CD4-positive, alpha-beta T cell (primary cell): ENCODE measurements at regions not wholly inside any gene's neighbourhood (a gene's known extent, or its start where the extent isn't known, plus 50 kb on each side); places are given as distances from the start of the nearest gene placed in this dataset.

Source experiments
- ATAC-seq: fragments of 200-7000 bp; cut with Tn5 transposase; one replicate; pipeline ENCODE4 v1.10.0; 2022; ENCODE audit warnings: mild to moderate bottlenecking; ENCODE audit not compliant: poor library complexity
- CTCF ChIA-PET: fragments of 350-600 bp; sonication (Branson Sonifier 250); formaldehyde crosslinking; loops from one replicate; lab custom pipeline; 2021; ENCODE audit warnings: antibody characterized with exemption, inconsistent platforms; lab: Charles Lee
- POLR2A ChIA-PET: fragments of 350-600 bp; sonication (Branson Sonifier 250); formaldehyde crosslinking; loops from one replicate; lab custom pipeline; 2021; ENCODE audit warnings: antibody characterized with exemption, inconsistent platforms; lab: Charles Lee
- DNase-seq, 14 experiments: peaks; one replicate each; pipeline ENCODE4 v3.0.0-alpha.2; 2013 to 2020; ENCODE audit warnings: mixed read lengths in 2 of 14
- H3K27ac ChIP-seq, 2 donors: one replicate each; pipeline versions ENCODE4 v1.5.1 to v1.7.0; 2013; ENCODE audit warnings: low read length in 2 of 2, low read depth in 1 of 2, mild to moderate bottlenecking in 1 of 2
- H3K27me3 ChIP-seq, 2 experiments: 1 replicate in 1 of 2; 2 replicates in 1 of 2; pipeline versions ENCODE4 v1.6.1 to v1.7.0; 2013; ENCODE audit warnings: low read length in 2 of 2, control low read depth in 1 of 2, mild to moderate bottlenecking in 1 of 2, moderate library complexity in 1 of 2; ENCODE audit not compliant: insufficient read depth in 2 of 2, control insufficient read depth in 1 of 2
- H3K36me3 ChIP-seq: one replicate; pipeline ENCODE4 v1.6.1; 2013; ENCODE audit warnings: low read length, control low read depth; ENCODE audit not compliant: insufficient read depth
- H3K4me1 ChIP-seq: one replicate; pipeline ENCODE4 v1.6.1; 2013; ENCODE audit warnings: low read length, control low read depth; ENCODE audit not compliant: insufficient read depth
- H3K4me3 ChIP-seq: one replicate; pipeline ENCODE4 v1.5.1; 2013; ENCODE audit warnings: mild to moderate bottlenecking, low read length, moderate library complexity
- H3K9me3 ChIP-seq, 2 experiments: 1 replicate in 1 of 2; 2 replicates in 1 of 2; pipeline versions ENCODE4 v1.6.1 to v1.7.0; 2013; ENCODE audit warnings: low read length in 2 of 2, mild to moderate bottlenecking in 2 of 2, control low read depth in 1 of 2, moderate library complexity in 1 of 2; ENCODE audit not compliant: control insufficient read depth in 1 of 2, insufficient read depth in 1 of 2
- H3K27ac Mint-ChIP-seq: one replicate; pipeline ENCODE4 v1.8.0; 2020; ENCODE audit warnings: mixed read lengths
- H3K27me3 Mint-ChIP-seq: one replicate; pipeline ENCODE4 v1.8.0; 2021; ENCODE audit warnings: mixed read lengths
- H3K36me3 Mint-ChIP-seq: one replicate; pipeline ENCODE4 v1.8.0; 2021; ENCODE audit warnings: low read depth, mixed read lengths
- H3K4me1 Mint-ChIP-seq: one replicate; pipeline ENCODE4 v1.8.0; 2021; ENCODE audit warnings: low read depth, mixed read lengths
- H3K4me3 Mint-ChIP-seq: one replicate; pipeline ENCODE4 v1.8.0; 2020; ENCODE audit warnings: mild to moderate bottlenecking, mixed read lengths
- H3K9me3 Mint-ChIP-seq: one replicate; pipeline ENCODE4 v1.8.0; 2020; ENCODE audit warnings: mixed read lengths
- CTCF ChIP-seq: fragments of 200-600 bp; IDR thresholded peaks from one replicate; pipeline ENCODE4 v1.8.0; 2022; ENCODE audit warnings: antibody characterized with exemption, mild to moderate bottlenecking
- intact Hi-C, 2 experiments: fragments of 100-400 bp; cut with DNase I in 1 of 2; cut with micrococcal nuclease in 1 of 2; formaldehyde crosslinking; loops; one replicate each; pipeline versions ENCODE4 v1.15.1 to v1.9.0; 2023 to 2025; cut with DNase I, micrococcal nuclease

GRCh38 chr5:6236170-6236793 is 142.1 kb downstream of the MED10 start:
- no peak overlapping the region for H3K4me3 Mint-ChIP-seq
- ChIA-PET POLR2A (no interaction called here), CTCF (no interaction called here)
- Histone ChIP-seq H3K27ac (no peak overlapping the region), H3K4me3 (no peak overlapping the region), H3K9me3 (no peaks in the 10 kb centered on the region), H3K27me3 (no peaks in the 10 kb centered on the region), H3K4me1 (no peaks in the 10 kb centered on the region), H3K36me3 (no peaks in the 10 kb centered on the region)
- H3K27me3 Mint-ChIP-seq = peaks cover 8% of the 10 kb centered on the region
- H3K4me1 Mint-ChIP-seq = no peaks in the 10 kb centered on the region
- H3K9me3 Mint-ChIP-seq = peaks cover 5% of the 10 kb centered on the region
- ATAC-seq (no peak), DNase-seq (no peak)
- no peaks in the 10 kb centered on the region for H3K36me3 Mint-ChIP-seq
- intact Hi-C loops = no loop called here
- H3K27ac Mint-ChIP-seq = no peak overlapping the region
- TF ChIP-seq CTCF = no peak

DNA sequence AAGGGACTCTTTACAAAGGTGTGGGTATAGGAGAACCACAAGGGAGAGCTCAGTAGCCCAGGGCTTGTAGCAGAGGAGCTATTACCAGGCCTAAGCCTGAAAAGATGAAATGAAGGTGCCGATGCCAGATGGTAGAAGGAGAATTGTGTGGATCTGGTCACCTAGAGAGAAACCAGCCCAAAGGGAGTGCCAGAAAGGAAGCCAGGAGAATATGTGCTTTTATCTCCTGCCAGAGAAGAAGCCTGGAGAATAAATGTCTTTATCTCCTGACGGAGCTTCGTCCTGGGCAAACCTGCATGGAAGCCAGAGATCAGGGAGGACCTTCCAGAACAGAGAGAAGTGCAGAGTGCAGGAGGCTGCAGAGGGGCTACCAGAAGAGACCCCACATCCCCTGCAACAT is 142.6 kb downstream of the MED10 start:
- Mint-ChIP-seq H3K27ac (no peak overlapping the region), H3K27me3 (peaks cover 8% of the 10 kb centered on the region), H3K36me3 (no peaks in the 10 kb centered on the region), H3K9me3 (peaks cover 2% of the 10 kb centered on the region), H3K4me3 (no peak overlapping the region), H3K4me1 (no peaks in the 10 kb centered on the region)
- DNase-seq (no peak), ATAC-seq (no peak)
- Histone ChIP-seq H3K4me1 (no peaks in the 10 kb centered on the region), H3K9me3 (no peaks in the 10 kb centered on the region), H3K27me3 (no peaks in the 10 kb centered on the region), H3K36me3 (no peaks in the 10 kb centered on the region), H3K4me3 (no peak overlapping the region), H3K27ac (no peak overlapping the region)
- ChIA-PET POLR2A (no interaction called here), CTCF (no interaction called here)
- TF ChIP-seq CTCF = no peak
- intact Hi-C loops = no loop called here

GRCh38 chr5:6228257-6229250 is 149.8 kb downstream of the MED10 start:
- Histone ChIP-seq H3K36me3 (no peaks in the 10 kb centered on the region), H3K27me3 (no peaks in the 10 kb centered on the region), H3K9me3 (no peaks in the 10 kb centered on the region), H3K4me3 (no peak overlapping the region), H3K27ac (no peak overlapping the region), H3K4me1 (no peaks in the 10 kb centered on the region)
- ATAC-seq (no peak), DNase-seq (no peak)
- Mint-ChIP-seq H3K27me3 (peaks cover 19% of the 10 kb centered on the region), H3K4me1 (no peaks in the 10 kb centered on the region), H3K36me3 (no peaks in the 10 kb centered on the region), H3K9me3 (no peaks in the 10 kb centered on the region), H3K27ac (no peak overlapping the region), H3K4me3 (no peak overlapping the region)
- intact Hi-C loops = no loop called here
- no peak for TF ChIP-seq CTCF
- ChIA-PET POLR2A (no interaction called here), CTCF (no interaction called here)
